Thoracic aorta (tissue), 2 donors: ENCODE measurements at regions not wholly inside any gene's neighbourhood (a gene's known extent, or its start where the extent isn't known, plus 50 kb on each side); places are given as distances from the start of the nearest gene placed in this dataset.

Source experiments
- ATAC-seq: fragments of 150-250 bp; one replicate; pipeline ENCODE4 v1.8.0; 2017; ENCODE audit warnings: low read depth; ENCODE audit not compliant: insufficient number of reproducible peaks, low FRiP score
- DNase-seq: peaks from one replicate; pipeline ENCODE4 v3.0.0-alpha.2; 2020; ENCODE audit warnings: low spot score
- H3K27ac ChIP-seq, 2 donors: fragments of 200-600 bp; sonication (generic); 1 replicate in 1 of 2; 2 replicates in 1 of 2; pipeline ENCODE4 v1.5.1; 2016; ENCODE audit warnings: mild to moderate bottlenecking in 2 of 2, moderate library complexity in 2 of 2
- H3K27me3 ChIP-seq: fragments of 200-600 bp; sonication (generic); replicated peaks from 2 replicates; pipeline ENCODE4 v1.6.0; 2016; ENCODE audit warnings: mild to moderate bottlenecking; ENCODE audit not compliant: insufficient read depth
- H3K36me3 ChIP-seq: fragments of 200-600 bp; sonication (generic); one replicate; pipeline ENCODE4 v1.5.1; 2016
- H3K4me1 ChIP-seq, 2 donors: fragments of 200-600 bp; sonication (generic); 1 replicate in 1 of 2; 2 replicates in 1 of 2; pipeline versions ENCODE4 v1.5.1 to v1.6.0; 2016; ENCODE audit warnings: low read depth in 2 of 2, mild to moderate bottlenecking in 1 of 2; ENCODE audit not compliant: control insufficient read depth in 1 of 2
- H3K4me3 ChIP-seq: fragments of 200-600 bp; sonication (generic); 2 replicates; pipeline ENCODE4 v1.5.1; 2016; ENCODE audit warnings: mild to moderate bottlenecking
- H3K9me3 ChIP-seq: fragments of 200-600 bp; sonication (generic); 2 replicates; pipeline ENCODE4 v1.5.1; 2016
- CTCF ChIP-seq: fragments of 200-600 bp; sonication (generic); IDR thresholded peaks from one replicate; pipeline ENCODE4 v1.5.1; 2019; ENCODE audit warnings: antibody characterized with exemption

- H3K36me3 ChIP-seq, result no peaks in the 10 kb centered on the region
- no peak overlapping the region for H3K27ac ChIP-seq
- H3K9me3 ChIP-seq, result no peaks in the 10 kb centered on the region
- no peaks in the 10 kb centered on the region for H3K4me1 ChIP-seq
- TF ChIP-seq CTCF, result no peak
- H3K27me3 ChIP-seq, result no peaks in the 10 kb centered on the region
- no peak overlapping the region for H3K4me3 ChIP-seq
- ATAC-seq, result no peak
- no peak for DNase-seq
These were observed 455.4 kb upstream of the CNTN5 start for GRCh38 chr11:98565311-98565710.

GRCh38 chr11:98566978-98567377, 453.8 kb upstream of the CNTN5 start:
- H3K27me3 ChIP-seq, result no peaks in the 10 kb centered on the region
- no peak overlapping the region for H3K4me3 ChIP-seq
- H3K9me3 ChIP-seq, result no peaks in the 10 kb centered on the region
- no peaks in the 10 kb centered on the region for H3K4me1 ChIP-seq
- no peak overlapping the region for H3K27ac ChIP-seq
- H3K36me3 ChIP-seq, result no peaks in the 10 kb centered on the region
- DNase-seq (no peak), ATAC-seq (no peak)
- TF ChIP-seq CTCF, result no peak

GRCh38 chr11:98568013-98568412, 452.7 kb upstream of the CNTN5 start:
- Histone ChIP-seq H3K4me1 (no peaks in the 10 kb centered on the region), H3K27me3 (no peaks in the 10 kb centered on the region), H3K27ac (no peak overlapping the region), H3K36me3 (no peaks in the 10 kb centered on the region), H3K4me3 (no peak overlapping the region), H3K9me3 (no peaks in the 10 kb centered on the region)
- TF ChIP-seq CTCF, result no peak
- DNase-seq (no peak), ATAC-seq (no peak)

GRCh38 chr11:98572941-98573340, 447.8 kb upstream of the CNTN5 start:
- H3K36me3 ChIP-seq, result no peaks in the 10 kb centered on the region
- no peak overlapping the region for H3K4me3 ChIP-seq
- H3K4me1 ChIP-seq, result no peaks in the 10 kb centered on the region
- ATAC-seq (no peak), DNase-seq (no peak)
- no peak overlapping the region for H3K27ac ChIP-seq
- TF ChIP-seq CTCF, result no peak
- no peaks in the 10 kb centered on the region for H3K27me3 ChIP-seq
- no peaks in the 10 kb centered on the region for H3K9me3 ChIP-seq

- ATAC-seq (no peak), DNase-seq (no peak)
- Histone ChIP-seq H3K4me3 (no peak overlapping the region), H3K9me3 (no peaks in the 10 kb centered on the region), H3K4me1 (no peaks in the 10 kb centered on the region), H3K36me3 (no peaks in the 10 kb centered on the region), H3K27me3 (no peaks in the 10 kb centered on the region), H3K27ac (no peak overlapping the region)
- TF ChIP-seq CTCF, result no peak
These were observed 432.9 kb upstream of the CNTN5 start for GRCh38 chr11:98587884-98588283.
